HFFc6 (cell line): ENCODE measurements at regions not wholly inside any gene's neighbourhood (a gene's known extent, or its start where the extent isn't known, plus 50 kb on each side); places are given as distances from the start of the nearest gene placed in this dataset.

Source experiments
- DNase-seq: peaks from one replicate; pipeline ENCODE4 v3.0.0-alpha.2; 2018
- H3K27ac Mint-ChIP-seq: 2 replicates; pipeline ENCODE4 v1.8.0; 2020; ENCODE audit warnings: mild to moderate bottlenecking, mixed read lengths
- H3K27me3 Mint-ChIP-seq: 2 replicates; pipeline ENCODE4 v1.8.0; 2021; ENCODE audit warnings: mild to moderate bottlenecking, moderate library complexity, mixed read lengths; ENCODE audit not compliant: insufficient read depth
- H3K36me3 Mint-ChIP-seq: 2 replicates; pipeline ENCODE4 v1.8.0; 2021; ENCODE audit warnings: low read depth, mixed read lengths
- H3K4me1 Mint-ChIP-seq: 2 replicates; pipeline ENCODE4 v1.8.0; 2020; ENCODE audit warnings: low read depth, mixed read lengths
- H3K4me3 Mint-ChIP-seq: 2 replicates; pipeline ENCODE4 v1.8.0; 2020; ENCODE audit warnings: mild to moderate bottlenecking, moderate library complexity, mixed read lengths
- H3K9me3 Mint-ChIP-seq: 2 replicates; pipeline ENCODE4 v1.8.0; 2020; ENCODE audit warnings: mild to moderate bottlenecking, mixed read lengths
- TF ChIP-seq, protein P1 (sequence below): fragments of 200-600 bp; sonication (generic); IDR thresholded peaks from 2 replicates; pipeline ENCODE4 v1.5.0; 2021; ENCODE audit warnings: antibody characterized with exemption, mild to moderate bottlenecking

DNA sequence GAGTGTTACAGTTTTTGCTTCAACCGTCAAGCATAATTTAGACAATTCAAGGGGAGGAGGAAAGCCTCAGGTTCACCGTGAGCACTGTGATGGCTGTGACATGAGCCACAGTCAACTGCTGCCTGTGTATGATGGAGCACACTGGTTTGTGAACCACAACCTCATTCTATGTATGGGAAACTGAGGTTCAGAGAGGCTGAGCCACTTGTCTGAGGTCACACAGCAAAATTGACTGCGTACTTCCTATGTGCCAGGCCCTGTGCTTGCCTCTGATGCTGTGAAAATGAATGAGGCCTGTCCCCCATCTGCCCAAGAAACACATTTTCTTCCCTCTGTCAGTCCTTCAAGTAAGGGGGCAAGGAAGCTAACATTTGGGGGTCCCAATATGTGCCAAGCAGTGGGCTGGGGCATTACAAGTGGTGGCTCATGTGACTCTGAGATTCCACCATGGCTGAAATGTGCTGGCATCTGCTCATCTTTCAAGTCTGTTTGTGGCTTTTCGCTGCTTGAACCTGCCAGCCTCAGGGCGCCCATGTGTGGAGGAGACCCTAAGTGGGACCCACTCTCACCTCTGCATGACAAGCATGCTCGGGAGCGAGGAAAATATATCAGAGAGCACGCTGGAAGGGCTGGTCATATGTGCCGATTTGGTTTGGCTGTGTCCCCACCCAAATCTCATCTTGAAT is 79.7 kb downstream of the ADRA2C start:
- no peak overlapping the region for H3K27ac Mint-ChIP-seq
- H3K4me3 Mint-ChIP-seq: no peak overlapping the region
- H3K4me1 Mint-ChIP-seq: no peaks in the 10 kb centered on the region
- TF ChIP-seq, protein P1, sequence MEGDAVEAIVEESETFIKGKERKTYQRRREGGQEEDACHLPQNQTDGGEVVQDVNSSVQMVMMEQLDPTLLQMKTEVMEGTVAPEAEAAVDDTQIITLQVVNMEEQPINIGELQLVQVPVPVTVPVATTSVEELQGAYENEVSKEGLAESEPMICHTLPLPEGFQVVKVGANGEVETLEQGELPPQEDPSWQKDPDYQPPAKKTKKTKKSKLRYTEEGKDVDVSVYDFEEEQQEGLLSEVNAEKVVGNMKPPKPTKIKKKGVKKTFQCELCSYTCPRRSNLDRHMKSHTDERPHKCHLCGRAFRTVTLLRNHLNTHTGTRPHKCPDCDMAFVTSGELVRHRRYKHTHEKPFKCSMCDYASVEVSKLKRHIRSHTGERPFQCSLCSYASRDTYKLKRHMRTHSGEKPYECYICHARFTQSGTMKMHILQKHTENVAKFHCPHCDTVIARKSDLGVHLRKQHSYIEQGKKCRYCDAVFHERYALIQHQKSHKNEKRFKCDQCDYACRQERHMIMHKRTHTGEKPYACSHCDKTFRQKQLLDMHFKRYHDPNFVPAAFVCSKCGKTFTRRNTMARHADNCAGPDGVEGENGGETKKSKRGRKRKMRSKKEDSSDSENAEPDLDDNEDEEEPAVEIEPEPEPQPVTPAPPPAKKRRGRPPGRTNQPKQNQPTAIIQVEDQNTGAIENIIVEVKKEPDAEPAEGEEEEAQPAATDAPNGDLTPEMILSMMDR: no peak
- H3K36me3 Mint-ChIP-seq: peaks cover 10% of the 10 kb centered on the region; the same call in 1 of the 2 replicates
- peaks cover 55% of the 10 kb centered on the region for H3K27me3 Mint-ChIP-seq
- peaks cover 17% of the 10 kb centered on the region for H3K9me3 Mint-ChIP-seq
- no peak for DNase-seq

DNA sequence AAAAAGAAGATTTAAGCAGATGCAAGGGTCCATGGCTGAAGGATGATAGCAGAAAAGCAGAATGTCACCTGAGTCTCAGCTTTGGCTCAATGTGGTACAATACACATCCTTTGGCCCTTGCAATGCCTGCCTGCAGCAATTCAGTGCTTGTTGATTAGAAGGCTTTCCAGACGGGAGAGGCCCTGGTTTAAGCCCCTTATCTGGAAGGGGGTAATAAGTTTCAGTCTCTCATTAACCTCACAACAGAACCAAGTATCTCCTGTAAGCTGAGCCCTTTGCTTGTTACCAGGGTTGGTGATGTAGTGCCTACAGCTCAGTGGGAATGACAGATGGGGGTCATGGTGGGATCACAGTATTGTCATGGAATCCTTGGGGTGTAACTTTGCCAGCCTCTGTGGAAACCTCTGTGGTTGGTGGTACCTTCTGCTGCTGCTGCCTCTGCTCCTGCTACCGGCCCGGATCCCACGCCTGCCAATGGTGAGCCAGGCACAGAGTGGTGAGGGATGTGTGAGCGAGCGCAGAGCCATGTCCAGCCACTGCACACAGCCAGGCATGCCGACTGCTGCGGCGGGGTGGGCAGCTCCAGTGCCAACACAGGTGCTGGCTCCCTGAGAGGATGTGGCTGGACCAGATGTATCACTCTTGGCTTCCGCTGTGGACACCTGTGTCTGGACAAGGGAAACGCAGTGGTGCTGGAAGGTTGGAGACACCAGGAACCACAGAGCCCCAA is 81.2 kb downstream of the ADRA2C start:
- H3K36me3 Mint-ChIP-seq: peaks cover 10% of the 10 kb centered on the region; the same call in 1 of the 2 replicates
- peaks cover 19% of the 10 kb centered on the region for H3K9me3 Mint-ChIP-seq
- DNase-seq: no peak
- H3K4me3 Mint-ChIP-seq: no peak overlapping the region
- H3K4me1 Mint-ChIP-seq: peaks cover 9% of the 10 kb centered on the region
- no peak overlapping the region for H3K27ac Mint-ChIP-seq
- TF ChIP-seq, protein P1: no peak
- H3K27me3 Mint-ChIP-seq: peaks cover 48% of the 10 kb centered on the region

DNA sequence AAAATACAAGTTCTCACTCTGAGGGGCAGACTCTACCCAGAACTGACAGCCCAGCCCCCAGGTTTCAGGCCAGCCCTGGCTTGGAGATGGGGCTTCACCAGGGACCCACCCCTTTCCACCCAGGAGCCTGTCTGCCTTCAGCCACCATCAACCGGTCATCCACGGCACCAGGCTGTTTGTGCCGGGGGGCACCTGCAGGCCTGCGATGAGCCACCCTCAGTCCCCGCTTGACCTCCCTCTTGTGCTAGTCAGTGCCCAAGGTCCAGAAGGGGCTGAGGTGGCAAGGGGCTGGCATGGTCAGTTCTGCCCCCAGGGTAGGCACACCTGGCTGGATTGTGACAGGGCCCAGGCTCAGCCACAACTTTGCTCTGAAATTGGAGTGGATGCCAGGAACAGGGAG is 82.1 kb downstream of the ADRA2C start:
- Mint-ChIP-seq H3K9me3 (peaks cover 19% of the 10 kb centered on the region), H3K36me3 (peaks cover 10% of the 10 kb centered on the region; the same call in 1 of the 2 replicates), H3K4me3 (no peak overlapping the region), H3K4me1 (peaks cover 9% of the 10 kb centered on the region), H3K27me3 (peaks cover 44% of the 10 kb centered on the region), H3K27ac (no peak overlapping the region)
- TF ChIP-seq, protein P1: no peak
- DNase-seq: no peak

DNA sequence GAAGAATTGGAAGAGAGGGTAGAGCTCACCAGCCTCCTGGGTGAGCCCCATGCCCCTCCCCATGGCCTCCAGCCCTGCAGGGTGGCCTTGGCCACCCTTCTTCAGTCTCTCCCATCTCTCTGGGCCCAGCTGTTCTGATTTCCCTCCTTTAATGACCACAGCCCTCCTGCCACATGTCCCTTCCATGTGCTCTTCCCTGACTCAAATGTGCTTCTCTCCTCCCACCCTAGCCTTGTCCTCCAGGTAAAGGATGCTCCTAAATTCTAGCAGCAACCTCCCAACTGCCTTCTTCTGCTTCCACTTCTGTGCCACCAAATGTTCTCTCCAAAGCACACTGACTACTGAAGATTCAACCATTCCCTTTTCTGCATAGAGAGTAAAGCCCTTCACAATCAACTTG is 83.0 kb downstream of the ADRA2C start:
- H3K9me3 Mint-ChIP-seq: peaks cover 19% of the 10 kb centered on the region
- H3K36me3 Mint-ChIP-seq: peaks cover 10% of the 10 kb centered on the region; the same call in 1 of the 2 replicates
- peaks cover 9% of the 10 kb centered on the region for H3K4me1 Mint-ChIP-seq
- DNase-seq: no peak
- H3K27ac Mint-ChIP-seq: no peak overlapping the region
- H3K27me3 Mint-ChIP-seq: peaks cover 44% of the 10 kb centered on the region
- TF ChIP-seq, protein P1: no peak
- no peak overlapping the region for H3K4me3 Mint-ChIP-seq

DNA sequence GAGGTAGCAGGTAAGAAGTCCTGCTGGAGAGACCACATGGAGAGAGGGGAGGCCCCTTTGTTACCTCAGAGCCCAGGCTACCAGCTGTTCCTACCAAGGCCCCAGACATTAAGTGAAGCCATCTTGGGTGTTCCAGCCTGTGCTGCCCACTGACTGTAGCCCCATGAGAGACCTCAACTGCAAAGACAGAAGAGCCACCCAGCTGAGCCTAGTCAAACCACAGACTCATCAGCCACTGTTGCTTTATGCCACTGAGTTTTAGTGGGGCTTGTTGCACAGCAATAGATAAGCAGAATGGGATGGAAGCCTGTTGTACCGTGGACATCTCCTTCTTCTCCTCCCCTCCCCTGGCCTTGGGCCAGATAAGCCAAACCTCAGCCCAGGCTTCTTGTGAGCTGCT is 83.9 kb downstream of the ADRA2C start:
- Mint-ChIP-seq H3K27ac (no peak overlapping the region), H3K27me3 (peaks cover 45% of the 10 kb centered on the region), H3K4me1 (peaks cover 9% of the 10 kb centered on the region), H3K36me3 (peaks cover 10% of the 10 kb centered on the region; the same call in 1 of the 2 replicates), H3K4me3 (no peak overlapping the region), H3K9me3 (peaks cover 19% of the 10 kb centered on the region)
- DNase-seq: no peak
- TF ChIP-seq, protein P1: no peak
